HFF-Myc (cell line): ENCODE measurements at regions not wholly inside any gene's neighbourhood (a gene's known extent, or its start where the extent isn't known, plus 50 kb on each side); places are given as distances from the start of the nearest gene placed in this dataset.

Experiments used
- DNase-seq: peaks from one replicate; pipeline ENCODE4 v3.0.0-alpha.2; 2011; ENCODE audit warnings: low read depth; ENCODE audit errors: extremely low read depth
- H3K4me3 ChIP-seq: replicated peaks from 2 replicates; pipeline ENCODE4 v1.5.1; 2011; ENCODE audit warnings: low read depth, mild to moderate bottlenecking, control low read depth, low read length
- TF ChIP-seq, protein P1 (sequence below): IDR thresholded peaks from 2 replicates; pipeline ENCODE4 v1.5.1; 2012; ENCODE audit warnings: mild to moderate bottlenecking, low read depth, low read length, control low read depth; ENCODE audit errors: missing control alignments

GRCh38 chr4:1488831-1489638 lies 82.8 kb upstream of the NKX1-1 start:
- DNase-seq = no peak

DNA sequence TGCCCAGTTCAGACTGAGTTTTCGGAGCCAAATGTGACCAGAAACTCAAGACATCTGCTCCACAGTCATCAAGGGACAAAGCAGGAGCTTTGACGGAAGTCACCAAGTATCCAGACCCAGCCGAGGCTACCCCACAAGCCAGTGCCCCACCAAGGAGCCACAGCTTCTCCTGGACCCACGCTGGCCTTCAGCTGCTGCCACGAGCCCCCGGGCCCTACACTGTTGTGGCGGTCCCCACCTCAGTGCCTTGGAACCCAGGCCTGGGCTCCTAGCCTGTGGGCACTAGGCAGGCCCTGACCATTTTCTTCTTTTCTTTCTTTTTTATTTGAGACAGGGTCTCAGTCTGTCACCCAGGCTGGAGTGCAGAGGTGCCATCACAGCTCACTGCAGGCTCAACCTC lies 82.1 kb upstream of the NKX1-1 start:
- H3K4me3 ChIP-seq = no peak overlapping the region
- DNase-seq = no peak
- TF ChIP-seq, protein P1, sequence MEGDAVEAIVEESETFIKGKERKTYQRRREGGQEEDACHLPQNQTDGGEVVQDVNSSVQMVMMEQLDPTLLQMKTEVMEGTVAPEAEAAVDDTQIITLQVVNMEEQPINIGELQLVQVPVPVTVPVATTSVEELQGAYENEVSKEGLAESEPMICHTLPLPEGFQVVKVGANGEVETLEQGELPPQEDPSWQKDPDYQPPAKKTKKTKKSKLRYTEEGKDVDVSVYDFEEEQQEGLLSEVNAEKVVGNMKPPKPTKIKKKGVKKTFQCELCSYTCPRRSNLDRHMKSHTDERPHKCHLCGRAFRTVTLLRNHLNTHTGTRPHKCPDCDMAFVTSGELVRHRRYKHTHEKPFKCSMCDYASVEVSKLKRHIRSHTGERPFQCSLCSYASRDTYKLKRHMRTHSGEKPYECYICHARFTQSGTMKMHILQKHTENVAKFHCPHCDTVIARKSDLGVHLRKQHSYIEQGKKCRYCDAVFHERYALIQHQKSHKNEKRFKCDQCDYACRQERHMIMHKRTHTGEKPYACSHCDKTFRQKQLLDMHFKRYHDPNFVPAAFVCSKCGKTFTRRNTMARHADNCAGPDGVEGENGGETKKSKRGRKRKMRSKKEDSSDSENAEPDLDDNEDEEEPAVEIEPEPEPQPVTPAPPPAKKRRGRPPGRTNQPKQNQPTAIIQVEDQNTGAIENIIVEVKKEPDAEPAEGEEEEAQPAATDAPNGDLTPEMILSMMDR = no peak

More at GRCh38 chr4:1488831-1489638, 82.8 kb upstream of the NKX1-1 start:
- TF ChIP-seq, protein P1 = no peak
- no peak overlapping the region for H3K4me3 ChIP-seq

- no peak for DNase-seq
- no peak overlapping the region for H3K4me3 ChIP-seq
- TF ChIP-seq, protein P1 = no peak
Measured at GRCh38 chr4:1487761-1488160, 81.5 kb upstream of the NKX1-1 start.

DNA sequence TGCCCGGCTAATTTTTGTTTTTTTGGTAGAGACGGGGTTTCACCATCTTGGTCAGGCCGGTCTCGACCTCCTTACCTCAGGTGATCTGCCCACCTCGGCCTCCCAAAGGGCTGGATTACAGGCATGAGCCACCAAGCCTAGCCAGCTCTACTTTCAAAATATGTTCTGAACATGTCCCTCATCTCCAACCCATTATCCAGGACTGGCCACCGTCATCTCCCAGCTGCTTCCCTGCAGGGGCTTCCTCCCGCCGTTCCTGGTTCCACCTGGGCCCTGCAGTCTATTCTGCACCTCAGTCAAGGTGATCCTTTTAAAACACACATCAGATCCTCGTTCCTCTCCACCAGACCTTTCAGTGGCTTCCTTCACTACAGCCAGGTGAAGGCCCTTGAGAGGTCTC lies 80.9 kb upstream of the NKX1-1 start:
- H3K4me3 ChIP-seq = no peak overlapping the region
- TF ChIP-seq, protein P1 = no peak
- no peak for DNase-seq

- H3K4me3 ChIP-seq = no peak overlapping the region
- TF ChIP-seq, protein P1 = no peak
- no peak for DNase-seq
Measured at GRCh38 chr4:1485280-1485679, 79.0 kb upstream of the NKX1-1 start.

DNA sequence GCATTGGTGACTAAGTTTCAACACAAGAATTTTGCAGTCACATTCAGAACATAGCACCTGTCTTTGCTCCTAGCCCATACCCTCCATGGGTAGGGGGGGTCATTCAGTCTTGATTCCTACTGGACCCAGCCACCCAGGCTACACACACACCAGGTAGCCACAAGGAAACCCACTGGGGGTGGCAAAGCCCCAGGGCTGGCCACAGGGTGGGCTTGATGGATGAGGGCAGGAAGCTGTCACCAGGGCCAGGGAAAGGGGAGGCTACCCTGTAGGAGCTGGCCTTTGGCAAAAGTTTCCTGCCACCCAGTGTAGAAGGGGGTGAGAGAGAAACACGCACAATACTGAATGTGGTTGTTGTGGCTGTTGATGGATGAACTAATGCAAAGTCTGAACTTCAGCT lies 74.5 kb upstream of the NKX1-1 start:
- DNase-seq = no peak
- H3K4me3 ChIP-seq = no peak overlapping the region
- TF ChIP-seq, protein P1 = no peak

- no peak overlapping the region for H3K4me3 ChIP-seq
- DNase-seq = no peak
- TF ChIP-seq, protein P1 = no peak
Measured at GRCh38 chr4:1479454-1479853, 73.2 kb upstream of the NKX1-1 start.
